Adrenal gland (tissue), 9 donors: ENCODE measurements at regions not wholly inside any gene's neighbourhood (a gene's known extent, or its start where the extent isn't known, plus 50 kb on each side); places are given as distances from the start of the nearest gene placed in this dataset.
"Not testable (repeated sequence)": the region's sequence is repeated elsewhere in the genome, so short reads cannot be mapped to it uniquely, and the experiment has no call there.

Source experiments
- DNase-seq, 7 donors: peaks; one replicate each; pipeline ENCODE4 v3.0.0-alpha.2; 2019 to 2020
- H3K27ac ChIP-seq, 5 donors: fragments of 200-600 bp; sonication (generic) in 4 of 5; 1 replicate in 3 of 5; 2 replicates in 2 of 5; pipeline versions ENCODE4 v1.5.1 to v1.8.0; 2016 to 2020; ENCODE audit warnings: mild to moderate bottlenecking in 1 of 5
- H3K27me3 ChIP-seq: fragments of 200-600 bp; 2 replicates; pipeline ENCODE4 v1.8.0; 2021
- H3K36me3 ChIP-seq, 2 donors: fragments of 200-600 bp; replicated peaks in 1 of 2; 1 replicate in 1 of 2; 2 replicates in 1 of 2; pipeline versions ENCODE4 v1.5.1 to v1.8.0; 2018 to 2022
- H3K4me1 ChIP-seq, 2 donors: fragments of 200-600 bp; replicated peaks in 1 of 2; 1 replicate in 1 of 2; 2 replicates in 1 of 2; pipeline versions ENCODE4 v1.5.1 to v1.8.0; 2018 to 2021
- H3K4me3 ChIP-seq, 4 donors: fragments of 200-600 bp; sonication (generic) in 3 of 4; one replicate each; pipeline ENCODE4 v1.5.1; 2016 to 2018
- H3K9me3 ChIP-seq, 3 donors: fragments of 200-600 bp; sonication (generic) in 1 of 3; replicated peaks in 1 of 3; 1 replicate in 2 of 3; 2 replicates in 1 of 3; pipeline versions ENCODE4 v1.5.1 to v1.8.0; 2016 to 2021
- CTCF ChIP-seq, 6 experiments: fragments of 450-650 bp in 4 of 6; fragments of 200-600 bp in 2 of 6; sonication (generic) in 1 of 6; IDR thresholded peaks; 1 replicate in 5 of 6; 2 replicates in 1 of 6; pipeline versions ENCODE4 v1.5.1 to v1.8.0; 2016 to 2021; ENCODE audit warnings: antibody characterized with exemption in 6 of 6, mild to moderate bottlenecking in 2 of 6, moderate library complexity in 1 of 6
- POLR2A ChIP-seq, 2 donors: fragments of 450-650 bp; IDR thresholded peaks; one replicate each; pipeline ENCODE4 v1.6.1; 2017; ENCODE audit warnings: antibody characterized with exemption in 2 of 2, mild to moderate bottlenecking in 2 of 2, moderate library complexity in 1 of 2
- WGBS, 4 donors: extraction: QIAGEN DNeasy Blood & Tissue Kit in 2 of 4; methylation state at CpG; one replicate each; pipeline versions ENCODE4 v1.1.5 to v1.1.7; 2013 to 2017; 5-methylcytosine and 5-hydroxymethylcytosine counted together
- intact Hi-C, 2 donors: fragments of 100-400 bp; cut with DNase I; formaldehyde crosslinking; loops; one replicate each; pipeline versions ENCODE4 v1.14.1 to v1.15.0; 2022 to 2023
- donor health status: healthy with polysubstance abuse.
- donor health status: Bipolar disorder and iron deficiency.
- donor health status: DM: yes; HTN: yes; CAD: no.
- donor health status: DM: no; HTN: no; CAD: no.
- donor health status: DM: no; HTN: no; CAD: no.

DNA sequence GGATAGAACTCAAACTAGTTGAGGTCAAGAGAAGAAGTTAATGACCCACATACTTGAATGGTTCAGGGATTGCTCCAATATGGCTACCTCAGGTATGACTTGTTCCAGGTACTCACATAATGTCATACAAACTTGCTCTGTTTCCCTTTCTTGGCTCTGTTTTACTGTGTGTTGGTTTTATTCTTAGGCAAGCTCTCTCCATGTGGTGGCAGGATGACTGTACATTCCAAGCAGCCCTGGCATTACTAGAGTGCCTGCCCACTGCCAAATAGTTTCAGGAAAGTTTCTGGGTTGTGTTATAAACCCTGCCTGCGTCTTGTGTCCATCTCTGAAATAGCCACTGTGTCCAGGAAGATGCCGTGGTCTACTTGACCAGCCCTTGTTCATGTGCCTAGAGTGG, 476.8 kb downstream of the SHISA9 start:
- intact Hi-C loops: no loop called here
- H3K4me1 ChIP-seq: no peaks in the 10 kb centered on the region
- H3K9me3 ChIP-seq: no peaks in the 10 kb centered on the region
- TF ChIP-seq CTCF (IDR thresholded peaks at IDR 0.05) (no peak), POLR2A (IDR thresholded peaks at IDR 0.05) (no peak)
- no peak for DNase-seq
- H3K36me3 ChIP-seq: no peaks in the 10 kb centered on the region
- H3K27ac ChIP-seq: no peak overlapping the region
- 58 to 62% (median 60%) methylated on average over 2 of the region's 2 CpGs for WGBS, 4 donors
- no peak overlapping the region for H3K4me3 ChIP-seq
- H3K27me3 ChIP-seq: no peaks in the 10 kb centered on the region

DNA sequence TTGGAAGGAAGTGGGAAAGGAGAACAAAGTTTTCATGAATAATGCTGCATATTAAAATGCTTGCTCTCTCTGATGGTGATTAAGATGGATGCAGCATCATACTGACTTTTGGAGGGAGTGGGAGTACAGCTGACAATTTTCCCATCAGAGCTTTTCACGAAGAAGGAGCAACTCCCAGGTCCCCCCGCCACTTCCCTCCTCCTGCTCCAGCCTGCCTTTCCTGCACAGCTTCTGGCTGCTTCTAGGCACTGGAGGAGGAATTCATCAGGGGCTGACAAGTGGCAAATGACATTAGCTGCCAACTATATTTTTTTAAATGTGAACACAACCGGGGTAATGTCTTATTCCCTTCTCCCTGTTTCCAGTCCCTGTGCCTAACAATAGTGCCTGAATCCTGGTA, 477.9 kb downstream of the SHISA9 start:
- no peak overlapping the region for H3K27ac ChIP-seq
- intact Hi-C loops: no loop called here
- H3K4me1 ChIP-seq: no peaks in the 10 kb centered on the region
- H3K9me3 ChIP-seq: no peaks in the 10 kb centered on the region
- 32 to 63% (median 49%) methylated on average over 3 of the region's 3 CpGs for WGBS, 4 donors
- no peaks in the 10 kb centered on the region for H3K27me3 ChIP-seq
- no peak overlapping the region for H3K4me3 ChIP-seq
- TF ChIP-seq POLR2A (IDR thresholded peaks at IDR 0.05) (no peak), CTCF (IDR thresholded peaks at IDR 0.05) (no peak)
- H3K36me3 ChIP-seq: no peaks in the 10 kb centered on the region
- no peak for DNase-seq

DNA sequence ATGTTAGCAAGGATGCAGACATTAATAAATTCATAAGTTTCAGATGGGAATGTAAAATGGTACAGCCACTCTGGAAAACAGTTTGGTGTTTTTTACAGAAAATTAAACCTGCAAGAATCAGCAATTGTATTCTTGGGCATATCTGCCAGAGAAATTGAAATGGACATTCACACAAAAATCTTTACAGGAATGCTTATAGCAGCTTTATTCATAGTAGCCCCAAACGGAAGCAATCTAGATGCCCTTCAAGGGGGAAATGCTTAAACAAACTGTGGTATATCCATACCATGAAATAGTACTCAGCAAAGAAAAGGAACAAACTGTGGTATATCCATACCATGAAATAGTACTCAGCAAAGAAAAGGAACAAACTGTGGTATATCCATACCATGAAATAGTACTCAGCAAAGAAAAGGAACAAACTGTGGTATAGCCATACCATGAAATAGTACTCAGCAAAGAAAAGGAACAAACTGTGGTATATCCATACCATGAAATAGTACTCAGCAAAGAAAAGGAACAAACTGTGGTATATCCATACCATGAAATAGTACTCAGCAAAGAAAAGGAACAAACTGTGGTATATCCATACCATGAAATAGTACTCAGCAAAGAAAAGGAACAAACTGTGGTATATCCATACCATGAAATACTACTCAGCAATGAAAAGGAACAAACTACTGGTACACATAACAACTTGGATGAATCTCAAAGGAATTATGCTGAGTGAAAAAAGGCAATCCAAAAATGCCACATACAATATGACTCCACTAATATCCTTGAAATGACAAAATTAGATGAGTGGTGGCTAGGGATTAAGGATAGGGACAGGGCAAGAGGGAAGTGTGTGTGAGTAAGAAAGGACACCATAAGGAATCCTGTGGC, 484.0 kb downstream of the SHISA9 start:
- 63 to 74% (median 73%) methylated on average over 1 of the region's 1 CpG for WGBS, 4 donors
- H3K27me3 ChIP-seq, H3K36me3 ChIP-seq, DNase-seq, intact Hi-C loops, H3K9me3 ChIP-seq, H3K4me1 ChIP-seq, H3K4me3 ChIP-seq, H3K27ac ChIP-seq: not testable (repeated sequence)

DNA sequence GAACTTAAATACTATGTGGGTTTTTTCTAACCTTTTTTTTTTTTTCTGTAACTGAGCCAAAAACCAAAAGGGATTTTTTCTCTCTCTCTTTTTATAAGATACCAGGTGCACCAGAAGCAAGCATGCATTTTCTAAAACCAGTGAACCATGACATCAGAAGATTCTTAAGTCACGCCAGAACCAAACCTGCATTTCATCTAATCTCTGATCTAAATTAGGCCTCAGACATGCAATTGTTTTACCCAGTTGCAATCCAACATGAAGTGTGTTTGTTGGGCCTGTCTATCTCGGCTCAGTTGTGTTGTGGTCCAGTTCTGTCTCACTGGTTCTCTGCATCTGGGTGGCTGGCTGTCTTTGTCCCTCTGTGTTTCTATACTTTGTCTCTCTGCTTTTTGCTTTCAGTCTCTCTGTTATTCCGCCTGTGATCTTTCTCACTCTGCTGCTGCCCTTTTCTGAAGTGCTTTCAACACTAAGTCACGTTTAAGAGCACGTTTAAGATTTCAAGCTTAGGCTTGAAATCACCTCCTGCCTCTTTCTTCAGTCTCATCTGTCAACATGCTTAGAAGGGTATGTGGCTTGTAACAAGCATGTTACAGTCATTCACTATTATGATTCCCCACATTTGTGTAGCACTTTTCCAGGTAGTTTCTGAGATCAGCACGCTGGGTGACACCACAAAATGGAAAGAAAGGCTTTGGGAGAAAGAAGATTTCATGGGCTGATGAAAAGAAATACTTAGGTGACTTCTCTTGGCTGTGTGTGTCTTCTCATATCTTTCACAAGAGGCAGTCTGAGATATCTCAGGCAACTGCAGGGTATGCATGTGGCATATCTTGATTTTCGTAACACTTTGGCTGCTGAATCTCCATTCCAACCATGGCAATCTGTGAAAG, 488.9 kb downstream of the SHISA9 start:
- Histone ChIP-seq H3K4me1 (no peaks in the 10 kb centered on the region), H3K4me3 (no peak overlapping the region), H3K27me3 (no peaks in the 10 kb centered on the region), H3K36me3 (no peaks in the 10 kb centered on the region), H3K9me3 (no peaks in the 10 kb centered on the region), H3K27ac (no peak overlapping the region)
- intact Hi-C loops: no loop called here
- 43 to 51% (median 47%) methylated on average over 7 of the region's 7 CpGs for WGBS, 4 donors
- no peak for DNase-seq
- no peak for TF ChIP-seq CTCF (IDR thresholded peaks at IDR 0.05)
- TF ChIP-seq POLR2A (IDR thresholded peaks at IDR 0.05): no peak
